ENCODE measurements at regions not wholly inside any gene's neighbourhood (a gene's known extent, or its start where the extent isn't known, plus 50 kb on each side); places are given as distances from the start of the nearest gene placed in this dataset.
"Not testable (repeated sequence)": the region's sequence is repeated elsewhere in the genome, so short reads cannot be mapped to it uniquely, and the experiment has no call there.

DNA sequence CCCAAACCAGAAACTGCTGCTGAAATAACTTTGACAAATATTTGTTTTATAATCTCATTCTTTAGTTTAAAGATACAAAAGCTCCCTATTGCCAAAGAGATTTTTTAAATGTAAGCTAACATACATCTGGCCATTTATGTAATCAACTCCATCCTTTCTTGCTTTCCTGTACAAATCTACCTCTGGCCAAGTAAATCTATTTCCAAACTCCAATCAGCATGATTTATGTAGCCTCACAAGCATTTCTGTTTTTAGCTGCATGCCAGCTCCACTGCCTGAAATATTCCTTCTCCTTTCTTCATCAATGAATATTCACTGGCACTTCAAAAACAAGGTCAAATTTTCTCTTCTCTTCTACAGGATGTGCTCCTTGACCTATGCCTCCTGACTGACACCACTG, 80.0 kb downstream of the SHOX2 start:
- DNase-seq (ENCODE audit: low spot score), result no peak

DNA sequence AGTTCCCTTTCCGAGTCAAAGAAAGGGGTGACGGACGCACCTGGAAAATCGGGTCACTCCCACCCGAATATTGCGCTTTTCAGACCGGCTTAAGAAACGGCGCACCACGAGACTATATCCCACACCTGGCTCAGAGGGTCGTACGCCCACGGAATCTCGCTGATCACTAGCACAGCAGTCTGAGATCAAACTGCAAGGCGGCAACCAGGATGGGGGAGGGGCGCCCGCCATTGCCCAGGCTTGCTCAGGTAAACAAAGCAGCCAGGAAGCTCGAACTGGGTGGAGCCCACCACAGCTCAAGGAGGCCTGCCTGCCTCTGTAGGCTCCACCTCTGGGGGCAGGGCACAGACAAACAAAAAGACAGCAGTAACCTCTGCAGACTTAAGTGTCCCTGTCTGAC, 86.3 kb downstream of the SHOX2 start:
- not testable (repeated sequence) for DNase-seq (ENCODE audit: low spot score)

DNA sequence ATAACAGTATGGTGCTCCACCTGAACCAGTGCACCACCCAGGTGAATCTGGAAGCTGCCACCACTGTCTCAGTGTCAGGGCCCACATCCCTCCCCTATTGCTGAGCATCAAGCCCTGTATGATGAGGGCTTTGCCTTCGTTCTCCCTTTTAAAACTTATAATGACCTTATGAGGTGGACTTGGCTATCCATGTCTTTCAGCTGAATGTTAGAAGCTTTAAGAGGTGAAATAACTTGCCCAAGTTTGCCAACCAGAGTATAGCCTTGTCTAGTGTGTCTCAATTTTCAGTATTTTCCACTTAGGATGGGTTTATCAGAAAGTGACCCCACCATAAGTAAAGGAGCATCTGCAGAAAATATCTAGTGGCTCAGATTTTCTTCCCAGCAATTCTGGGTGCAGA, 87.8 kb downstream of the SHOX2 start:
- no peak for DNase-seq (ENCODE audit: low spot score)

DNA sequence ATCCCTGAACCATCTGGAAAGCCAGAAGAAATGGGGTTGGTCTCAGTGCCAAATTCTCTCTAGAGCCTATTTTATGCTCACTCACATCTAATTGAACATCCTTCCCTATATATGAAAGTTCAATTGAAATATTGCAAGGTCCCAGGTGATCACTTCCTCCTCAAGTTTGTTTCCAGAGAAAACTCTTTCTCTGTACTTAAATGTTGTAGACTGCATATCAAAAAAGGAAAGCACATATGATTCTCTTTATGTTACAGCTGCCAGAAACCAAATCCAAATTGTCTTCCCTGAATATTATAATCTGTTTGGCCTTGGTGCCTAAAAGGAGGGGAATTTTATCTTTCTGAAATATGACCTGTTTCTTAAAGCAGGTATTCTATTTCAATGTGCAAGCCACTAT, 93.3 kb downstream of the SHOX2 start:
- no peak for DNase-seq (ENCODE audit: low spot score)

DNA sequence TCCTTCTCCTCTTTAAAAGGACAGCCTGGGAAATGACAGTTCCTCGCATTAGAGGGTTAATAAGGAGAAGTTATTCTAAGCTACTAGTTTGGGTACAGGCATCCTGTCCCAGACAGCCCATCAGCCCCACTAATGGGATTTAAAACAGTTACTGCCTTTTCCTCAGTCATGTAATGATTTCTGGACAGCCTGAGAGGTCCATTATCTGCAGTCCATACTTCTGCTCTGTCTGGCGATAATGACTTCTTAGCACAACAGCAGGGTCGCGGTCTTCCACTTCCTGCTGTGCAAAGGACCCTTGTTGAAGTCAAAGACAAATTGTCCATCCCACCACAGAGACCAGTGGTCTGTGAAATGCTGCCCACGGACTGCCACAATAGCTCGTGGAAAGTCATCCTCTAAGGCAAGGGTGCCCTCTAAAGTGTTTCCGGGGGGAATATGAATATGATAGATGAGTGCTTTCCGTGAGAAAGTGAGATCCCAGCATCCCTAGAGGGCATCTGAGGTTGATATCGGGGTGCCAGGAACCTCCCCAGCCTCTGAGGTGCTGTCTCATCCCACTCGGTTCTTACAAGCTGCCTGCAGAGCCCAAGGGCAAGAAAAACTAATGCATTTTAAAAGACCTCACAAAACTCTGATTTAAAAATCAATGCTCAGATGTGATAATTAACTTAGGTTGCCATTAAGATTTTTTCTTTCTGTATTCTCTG, 100.7 kb downstream of the SHOX2 start:
- DNase-seq (ENCODE audit: low spot score), result no peak

DNA sequence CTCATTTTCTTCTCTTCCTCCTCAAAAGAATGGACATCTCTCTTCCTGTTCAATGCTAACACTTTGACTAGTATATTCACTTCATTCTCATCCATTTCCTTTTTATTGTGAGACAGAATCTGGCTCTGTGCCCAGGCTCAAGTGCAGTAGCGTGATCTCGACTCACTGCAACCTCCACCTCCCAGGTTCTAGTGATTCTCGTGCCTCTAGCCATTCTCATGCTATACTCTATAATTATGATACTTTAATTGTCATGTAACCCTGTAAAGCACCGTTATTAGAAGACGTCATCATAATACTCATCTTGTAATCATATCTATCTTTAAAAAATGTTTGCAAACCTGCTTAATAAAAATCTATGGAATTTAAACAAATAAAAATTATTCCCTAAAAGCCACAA, 107.0 kb downstream of the SHOX2 start:
- DNase-seq (ENCODE audit: low spot score), result no peak

- DNase-seq (ENCODE audit: low spot score), result no peak
These were observed 123.9 kb downstream of the SHOX2 start for GRCh38 chr3:157982359-157982758.

- no peak for DNase-seq (ENCODE audit: low spot score)
These were observed 124.4 kb downstream of the SHOX2 start for GRCh38 chr3:157981819-157982218.

- DNase-seq (ENCODE audit: low spot score), result no peak
These were observed 127.2 kb downstream of the SHOX2 start for GRCh38 chr3:157979022-157979421.

GRCh38 chr3:157961665-157962064, 144.6 kb downstream of the SHOX2 start:
- DNase-seq (ENCODE audit: low spot score), result no peak

DNA sequence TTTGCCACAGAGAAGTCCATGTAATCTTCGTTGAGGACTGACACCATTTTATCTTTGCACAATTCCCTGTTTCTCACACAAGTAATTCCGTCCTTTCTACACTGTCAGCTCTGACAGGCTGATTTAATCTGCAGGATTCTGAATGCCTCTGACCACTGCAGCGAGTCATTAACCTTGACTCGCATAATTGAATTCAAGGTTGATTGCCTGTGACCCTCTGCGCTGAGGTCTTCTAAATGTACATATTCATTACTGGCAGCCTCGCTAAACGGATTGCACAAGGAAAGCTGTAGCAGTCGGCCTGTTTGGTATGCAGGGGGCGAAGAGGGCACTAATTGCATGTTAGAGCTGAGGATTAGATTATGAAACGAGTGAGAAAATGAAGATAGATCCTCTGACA, 147.8 kb downstream of the SHOX2 start:
- DNase-seq (ENCODE audit: low spot score), result no peak

GRCh38 chr3:157956850-157957249, 149.4 kb downstream of the SHOX2 start:
- no peak for DNase-seq (ENCODE audit: low spot score)

GRCh38 chr3:157956176-157956575, 150.0 kb downstream of the SHOX2 start:
- DNase-seq (ENCODE audit: low spot score), result no peak

DNA sequence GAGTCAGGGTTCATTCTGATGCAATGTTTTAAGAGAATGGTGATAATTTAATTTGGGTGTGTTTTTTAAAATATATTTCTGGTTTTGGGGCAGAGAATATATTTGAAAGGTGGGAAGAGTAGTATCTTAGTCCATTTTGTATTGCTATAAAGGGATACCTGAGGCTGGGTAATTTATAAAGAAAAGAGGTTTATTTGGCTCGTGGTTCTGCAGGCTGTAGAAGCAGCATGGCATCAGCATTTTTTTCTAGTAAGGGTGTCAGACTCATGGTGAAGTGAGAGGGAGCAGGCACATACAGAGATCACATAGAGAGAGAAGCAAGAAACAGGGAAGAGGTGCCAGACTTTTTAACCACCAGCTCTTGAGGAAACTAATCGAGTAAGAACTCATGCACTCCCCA, 152.7 kb downstream of the SHOX2 start:
- no peak for DNase-seq (ENCODE audit: low spot score)

DNA sequence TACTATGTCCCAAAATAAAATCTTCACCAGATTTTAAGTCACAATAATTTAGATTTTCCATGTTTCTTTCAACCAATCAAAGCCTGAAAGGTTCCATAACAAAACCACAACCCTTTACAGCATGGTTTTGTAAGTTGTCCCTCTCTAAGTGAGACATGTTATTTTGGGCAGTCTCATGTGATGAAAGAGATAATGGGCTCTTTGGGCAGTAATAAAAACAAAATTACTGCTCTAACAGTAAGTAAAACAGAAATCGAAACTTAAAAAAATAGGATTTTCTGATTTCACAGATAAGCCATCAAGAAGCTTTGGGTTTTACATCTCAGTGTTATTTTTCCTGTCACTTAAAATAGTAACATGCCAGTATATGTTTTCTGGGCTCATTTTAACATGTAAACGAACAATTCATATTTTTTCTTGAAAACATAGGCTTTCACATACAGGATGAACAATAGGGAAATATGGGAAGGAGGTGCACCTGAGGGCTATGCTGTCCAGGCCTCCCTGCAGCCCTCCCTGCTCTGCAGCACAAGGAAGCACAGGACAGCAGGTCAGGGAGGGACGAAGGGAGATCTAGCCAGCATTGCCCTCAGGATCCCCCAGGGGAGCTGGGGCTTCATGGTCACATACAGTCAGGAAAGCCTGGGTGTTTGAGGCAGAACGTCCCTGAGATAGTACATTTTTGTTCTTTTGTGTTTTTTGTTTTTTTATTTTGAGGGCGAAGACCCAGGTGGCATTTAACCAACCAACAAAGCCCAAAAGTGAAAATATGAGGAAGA, 157.4 kb downstream of the SHOX2 start:
- DNase-seq (ENCODE audit: low spot score), result no peak

DNA sequence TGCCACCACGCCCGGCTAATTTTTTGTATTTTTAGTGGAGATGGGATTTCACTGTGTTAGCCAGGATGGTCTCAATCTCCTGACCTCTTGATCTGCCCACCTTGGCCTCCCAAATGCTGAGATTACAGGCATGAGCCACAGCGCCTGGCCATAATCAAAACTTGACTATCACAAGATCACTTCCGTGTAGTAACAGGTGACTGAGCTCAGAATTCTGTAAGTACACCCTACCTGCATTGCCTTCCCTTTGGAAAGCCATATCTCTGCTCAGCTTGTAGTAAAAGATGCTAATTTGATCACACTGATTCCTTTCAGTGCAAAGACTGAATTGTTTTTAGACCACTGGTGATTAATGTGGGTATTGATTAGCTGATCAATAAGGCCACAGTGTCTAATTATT, 167.1 kb downstream of the SHOX2 start:
- no peak for DNase-seq (ENCODE audit: low spot score)

DNA sequence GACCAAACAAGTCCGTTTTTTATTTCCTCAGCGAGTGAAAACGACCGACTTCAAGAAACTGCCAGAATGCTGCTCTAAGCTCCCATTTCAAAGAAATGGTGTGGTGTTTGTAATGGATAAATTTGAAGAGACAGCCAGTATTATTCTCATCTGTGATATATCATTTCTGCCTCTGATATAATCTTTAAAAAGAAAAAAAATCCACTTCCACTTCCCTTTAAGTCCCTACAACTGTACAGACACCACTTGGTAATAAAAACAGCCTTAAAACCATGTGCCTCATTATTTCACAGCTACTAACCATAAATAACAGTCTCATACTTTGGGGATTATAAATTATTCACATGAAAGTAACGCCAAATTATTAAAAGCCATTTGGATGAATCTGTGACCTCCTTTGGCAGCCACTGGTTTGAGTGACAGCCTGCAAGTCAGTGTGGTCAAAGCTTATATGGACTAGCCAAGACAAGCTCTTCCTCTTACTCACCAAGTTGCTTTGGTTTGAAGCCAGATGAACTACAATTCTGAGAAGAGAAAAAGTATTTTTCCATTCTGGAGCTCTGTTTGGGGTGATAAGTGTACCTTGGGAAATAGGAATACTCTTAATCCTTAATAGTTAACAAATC, 168.0 kb downstream of the SHOX2 start:
- DNase-seq (ENCODE audit: low spot score), result no peak

DNA sequence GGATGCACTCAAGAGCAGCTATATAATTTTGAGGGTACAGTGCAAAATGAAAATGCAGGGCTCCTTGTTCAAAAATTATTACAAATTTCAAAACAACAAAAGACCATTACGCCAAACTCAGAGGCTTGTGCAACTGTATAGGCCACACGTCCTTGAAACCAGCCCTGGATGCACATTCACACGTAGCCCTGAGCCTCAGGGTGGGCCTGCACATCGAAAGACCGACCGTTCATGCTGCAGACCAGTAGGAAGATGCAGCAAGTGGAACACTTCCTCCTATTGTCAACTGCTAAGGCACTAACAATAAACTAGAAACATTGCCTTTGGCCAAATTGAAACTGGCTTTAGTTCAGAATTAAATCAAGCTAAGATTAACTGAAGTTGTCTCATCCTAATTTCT, 174.7 kb downstream of the SHOX2 start:
- DNase-seq (ENCODE audit: low spot score), result no peak

DNA sequence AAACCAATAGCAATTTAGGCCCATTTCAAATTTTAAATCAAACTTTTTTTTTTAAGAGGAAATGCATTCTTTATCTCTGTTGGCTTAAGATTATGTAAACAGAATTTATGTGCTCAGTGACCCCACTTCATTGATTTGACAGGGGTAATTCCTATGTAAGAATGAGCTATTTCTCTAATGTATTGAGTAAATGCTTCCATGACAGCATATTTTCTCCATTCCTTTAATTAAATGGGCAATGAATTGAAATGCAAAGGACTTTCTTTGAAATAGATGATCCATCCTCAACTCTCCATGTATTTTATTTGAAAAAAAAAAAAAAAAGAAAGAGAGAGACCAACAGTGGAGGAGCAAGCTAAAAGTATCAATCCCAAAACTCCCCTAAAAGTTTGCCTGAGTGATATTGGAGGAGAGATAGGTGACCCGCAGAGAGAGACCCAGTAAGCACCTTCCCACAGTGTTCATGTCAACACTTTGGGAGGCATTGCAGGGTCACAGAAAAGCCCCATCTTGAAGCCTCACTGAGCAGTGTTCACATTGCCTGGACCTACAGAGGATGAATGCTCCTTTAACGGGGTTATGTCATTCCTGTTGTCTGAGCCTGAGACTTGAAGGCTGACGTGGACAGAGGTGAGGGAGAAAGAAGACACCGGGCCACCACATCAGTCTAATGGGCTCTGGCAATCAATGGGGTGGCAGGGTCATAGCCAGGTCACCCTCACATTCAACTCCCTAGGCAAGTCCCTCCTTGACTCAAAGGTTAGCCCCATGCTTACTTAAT, 176.0 kb downstream of the SHOX2 start:
- DNase-seq (ENCODE audit: low spot score), result no peak

GRCh38 chr3:157926822-157927221, 179.4 kb downstream of the SHOX2 start:
- no peak for DNase-seq (ENCODE audit: low spot score)

GRCh38 chr3:157922614-157923013, 183.6 kb downstream of the SHOX2 start:
- DNase-seq (ENCODE audit: low spot score), result no peak

- no peak for DNase-seq (ENCODE audit: low spot score)
These were observed 184.4 kb downstream of the SHOX2 start for GRCh38 chr3:157921811-157922210.

Data from Ammon's horn (tissue), 1 donor.